AG09319 (cell line): ENCODE measurements at regions not wholly inside any gene's neighbourhood (a gene's known extent, or its start where the extent isn't known, plus 50 kb on each side); places are given as distances from the start of the nearest gene placed in this dataset.
"Not testable (repeated sequence)": the region's sequence is repeated elsewhere in the genome, so short reads cannot be mapped to it uniquely, and the experiment has no call there.

Experiments
- DNase-seq: peaks from one replicate; pipeline ENCODE4 v3.0.0-alpha.2; 2010; ENCODE audit warnings: low read depth; ENCODE audit errors: extremely low read depth
- CTCF ChIP-seq: IDR thresholded peaks from 2 replicates; pipeline ENCODE4 v1.5.1; 2011; ENCODE audit warnings: low read depth, mild to moderate bottlenecking, inconsistent platforms, low read length, moderate library complexity

- TF ChIP-seq CTCF: no peak
- no peak for DNase-seq
Observed at GRCh38 chr2:192719629-192720028, 524.9 kb upstream of the TMEFF2 start.

GRCh38 chr2:192718340-192718739, 523.6 kb upstream of the TMEFF2 start:
- no peak for TF ChIP-seq CTCF
- DNase-seq: no peak

- DNase-seq: no peak
- no peak for TF ChIP-seq CTCF
Observed at GRCh38 chr2:192700934-192701333, 506.2 kb upstream of the TMEFF2 start.

- DNase-seq: no peak
- TF ChIP-seq CTCF: no peak
Observed at GRCh38 chr2:192697880-192698279, 503.1 kb upstream of the TMEFF2 start.

GRCh38 chr2:192696857-192697256, 502.1 kb upstream of the TMEFF2 start:
- DNase-seq: no peak
- no peak for TF ChIP-seq CTCF

- no peak for DNase-seq
- TF ChIP-seq CTCF: no peak
Observed at GRCh38 chr2:192687015-192687414, 492.3 kb upstream of the TMEFF2 start.

- DNase-seq: not testable (repeated sequence)
Observed at GRCh38 chr2:192682511-192682910, 487.8 kb upstream of the TMEFF2 start.

GRCh38 chr2:192675681-192676080, 480.9 kb upstream of the TMEFF2 start:
- no peak for TF ChIP-seq CTCF

More at GRCh38 chr2:192675681-192676080, 480.9 kb upstream of the TMEFF2 start:
- DNase-seq: no peak
